IgD-negative memory B cell (primary cell): ENCODE measurements at regions not wholly inside any gene's neighbourhood (a gene's known extent, or its start where the extent isn't known, plus 50 kb on each side); places are given as distances from the start of the nearest gene placed in this dataset.
"Not testable (repeated sequence)": the region's sequence is repeated elsewhere in the genome, so short reads cannot be mapped to it uniquely, and the experiment has no call there.

ENCODE experiments used
- H3K27ac Mint-ChIP-seq, 3 donors: one replicate each; pipeline ENCODE4 v1.8.0; 2020 to 2022; ENCODE audit warnings: mild to moderate bottlenecking in 3 of 3, mixed read lengths in 3 of 3, moderate library complexity in 1 of 3
- H3K27me3 Mint-ChIP-seq: one replicate; pipeline ENCODE4 v1.8.0; 2021; ENCODE audit warnings: mixed read lengths
- H3K36me3 Mint-ChIP-seq: one replicate; pipeline ENCODE4 v1.8.0; 2020; ENCODE audit warnings: mild to moderate bottlenecking, mixed read lengths
- H3K4me1 Mint-ChIP-seq, 3 donors: one replicate each; pipeline ENCODE4 v1.8.0; 2020 to 2022; ENCODE audit warnings: mixed read lengths in 3 of 3, mild to moderate bottlenecking in 1 of 3
- H3K4me3 Mint-ChIP-seq, 4 donors: one replicate each; pipeline ENCODE4 v1.8.0; 2020 to 2022; ENCODE audit warnings: mild to moderate bottlenecking in 4 of 4, mixed read lengths in 4 of 4, moderate library complexity in 3 of 4
- H3K9me3 Mint-ChIP-seq, 3 donors: one replicate each; pipeline ENCODE4 v1.8.0; 2020 to 2021; ENCODE audit warnings: mixed read lengths in 3 of 3, mild to moderate bottlenecking in 1 of 3

- Mint-ChIP-seq H3K36me3 (no peaks in the 10 kb centered on the region), H3K27ac (no peak overlapping the region), H3K27me3 (peaks cover 2% of the 10 kb centered on the region), H3K9me3 (no peaks in the 10 kb centered on the region), H3K4me1 (no peaks in the 10 kb centered on the region), H3K4me3 (no peak overlapping the region)
These were observed 179.7 kb upstream of the ST6GALNAC5 start for GRCh38 chr1:76687307-76688175.

GRCh38 chr1:76690766-76691165 is 176.5 kb upstream of the ST6GALNAC5 start:
- Mint-ChIP-seq H3K9me3 (peaks cover 0 to 2% (median 0%) of the 10 kb centered on the region in 3 donors), H3K36me3 (no peaks in the 10 kb centered on the region), H3K27ac (no peak overlapping the region), H3K27me3 (peaks cover 2% of the 10 kb centered on the region), H3K4me3 (no peak overlapping the region), H3K4me1 (no peaks in the 10 kb centered on the region)

GRCh38 chr1:76695535-76695934 is 171.7 kb upstream of the ST6GALNAC5 start:
- Mint-ChIP-seq H3K36me3 (no peaks in the 10 kb centered on the region), H3K9me3 (peaks cover 0 to 2% (median 0%) of the 10 kb centered on the region in 3 donors), H3K4me3 (no peak overlapping the region), H3K27ac (no peak overlapping the region), H3K4me1 (no peaks in the 10 kb centered on the region), H3K27me3 (no peaks in the 10 kb centered on the region)

- peaks cover 0 to 2% (median 0%) of the 10 kb centered on the region in 3 donors for H3K9me3 Mint-ChIP-seq
- no peak overlapping the region for H3K27ac Mint-ChIP-seq
- H3K4me1 Mint-ChIP-seq = no peaks in the 10 kb centered on the region
- no peaks in the 10 kb centered on the region for H3K27me3 Mint-ChIP-seq
- no peak overlapping the region for H3K4me3 Mint-ChIP-seq
- no peaks in the 10 kb centered on the region for H3K36me3 Mint-ChIP-seq
These were observed 169.9 kb upstream of the ST6GALNAC5 start for GRCh38 chr1:76697361-76697760.

GRCh38 chr1:76699646-76700045 is 167.6 kb upstream of the ST6GALNAC5 start:
- H3K27me3 Mint-ChIP-seq, H3K4me1 Mint-ChIP-seq, H3K9me3 Mint-ChIP-seq, H3K27ac Mint-ChIP-seq, H3K36me3 Mint-ChIP-seq, H3K4me3 Mint-ChIP-seq: not testable (repeated sequence)

GRCh38 chr1:76700200-76700599 is 167.1 kb upstream of the ST6GALNAC5 start:
- not testable (repeated sequence) for H3K36me3 Mint-ChIP-seq, H3K27me3 Mint-ChIP-seq, H3K27ac Mint-ChIP-seq, H3K4me1 Mint-ChIP-seq, H3K4me3 Mint-ChIP-seq, H3K9me3 Mint-ChIP-seq

- Mint-ChIP-seq H3K4me3 (no peak overlapping the region), H3K36me3 (no peaks in the 10 kb centered on the region), H3K27me3 (no peaks in the 10 kb centered on the region), H3K27ac (no peak overlapping the region), H3K4me1 (peaks cover 0 to 2% (median 0%) of the 10 kb centered on the region in 3 donors), H3K9me3 (no peaks in the 10 kb centered on the region)
These were observed 161.7 kb upstream of the ST6GALNAC5 start for GRCh38 chr1:76705560-76705959.

GRCh38 chr1:76713535-76713934 is 153.7 kb upstream of the ST6GALNAC5 start:
- no peaks in the 10 kb centered on the region for H3K27me3 Mint-ChIP-seq
- H3K36me3 Mint-ChIP-seq = no peaks in the 10 kb centered on the region
- H3K27ac Mint-ChIP-seq = no peak overlapping the region
- no peaks in the 10 kb centered on the region for H3K9me3 Mint-ChIP-seq
- no peak overlapping the region for H3K4me3 Mint-ChIP-seq
- no peaks in the 10 kb centered on the region for H3K4me1 Mint-ChIP-seq

GRCh38 chr1:76715474-76715873 is 151.8 kb upstream of the ST6GALNAC5 start:
- Mint-ChIP-seq H3K27ac (no peak overlapping the region), H3K9me3 (no peaks in the 10 kb centered on the region), H3K36me3 (no peaks in the 10 kb centered on the region), H3K27me3 (no peaks in the 10 kb centered on the region), H3K4me3 (no peak overlapping the region), H3K4me1 (no peaks in the 10 kb centered on the region)

GRCh38 chr1:76723949-76724348 is 143.3 kb upstream of the ST6GALNAC5 start:
- no peak overlapping the region for H3K27ac Mint-ChIP-seq
- no peak overlapping the region for H3K4me3 Mint-ChIP-seq
- no peaks in the 10 kb centered on the region for H3K36me3 Mint-ChIP-seq
- no peaks in the 10 kb centered on the region for H3K9me3 Mint-ChIP-seq
- H3K4me1 Mint-ChIP-seq = no peaks in the 10 kb centered on the region
- H3K27me3 Mint-ChIP-seq = peaks cover 2% of the 10 kb centered on the region

GRCh38 chr1:76724816-76725215 is 142.5 kb upstream of the ST6GALNAC5 start:
- no peak overlapping the region for H3K4me3 Mint-ChIP-seq
- peaks cover 2% of the 10 kb centered on the region for H3K27me3 Mint-ChIP-seq
- no peaks in the 10 kb centered on the region for H3K4me1 Mint-ChIP-seq
- H3K36me3 Mint-ChIP-seq = no peaks in the 10 kb centered on the region
- H3K27ac Mint-ChIP-seq = no peak overlapping the region
- H3K9me3 Mint-ChIP-seq = no peaks in the 10 kb centered on the region

- Mint-ChIP-seq H3K36me3 (no peaks in the 10 kb centered on the region), H3K4me1 (no peaks in the 10 kb centered on the region), H3K9me3 (no peaks in the 10 kb centered on the region), H3K27ac (no peak overlapping the region), H3K4me3 (no peak overlapping the region), H3K27me3 (peaks cover 2% of the 10 kb centered on the region)
These were observed 141.2 kb upstream of the ST6GALNAC5 start for GRCh38 chr1:76725864-76726619.

- no peaks in the 10 kb centered on the region for H3K27me3 Mint-ChIP-seq
- H3K4me1 Mint-ChIP-seq = no peaks in the 10 kb centered on the region
- no peaks in the 10 kb centered on the region for H3K36me3 Mint-ChIP-seq
- H3K9me3 Mint-ChIP-seq = no peaks in the 10 kb centered on the region
- H3K27ac Mint-ChIP-seq = no peak overlapping the region
- no peak overlapping the region for H3K4me3 Mint-ChIP-seq
These were observed 139.8 kb upstream of the ST6GALNAC5 start for GRCh38 chr1:76727520-76727919.

- H3K27ac Mint-ChIP-seq = no peak overlapping the region
- H3K36me3 Mint-ChIP-seq = no peaks in the 10 kb centered on the region
- no peaks in the 10 kb centered on the region for H3K4me1 Mint-ChIP-seq
- no peaks in the 10 kb centered on the region for H3K9me3 Mint-ChIP-seq
- H3K27me3 Mint-ChIP-seq = no peaks in the 10 kb centered on the region
- H3K4me3 Mint-ChIP-seq = no peak overlapping the region
These were observed 138.1 kb upstream of the ST6GALNAC5 start for GRCh38 chr1:76729142-76729541.

- Mint-ChIP-seq H3K27me3 (no peaks in the 10 kb centered on the region), H3K27ac (no peak overlapping the region), H3K4me1 (no peaks in the 10 kb centered on the region), H3K4me3 (no peak overlapping the region), H3K9me3 (no peaks in the 10 kb centered on the region), H3K36me3 (no peaks in the 10 kb centered on the region)
These were observed 137.3 kb upstream of the ST6GALNAC5 start for GRCh38 chr1:76730027-76730426.

- not testable (repeated sequence) for H3K4me1 Mint-ChIP-seq, H3K27ac Mint-ChIP-seq
These were observed 128.9 kb upstream of the ST6GALNAC5 start for GRCh38 chr1:76738355-76738754.

More at GRCh38 chr1:76738355-76738754, 128.9 kb upstream of the ST6GALNAC5 start:
- peaks cover 0 to 10% (median 4%) of the 10 kb centered on the region in 3 donors for H3K9me3 Mint-ChIP-seq
- H3K36me3 Mint-ChIP-seq, H3K27me3 Mint-ChIP-seq, H3K4me3 Mint-ChIP-seq: not testable (repeated sequence)
